Stimulated activated naive CD8-positive, alpha-beta T cell treated with anti-CD3 and anti-CD28 coated beads, Interleukin-15, amount 100 ng/mL, for 72 hours (primary cell): ENCODE measurements at regions not wholly inside any gene's neighbourhood (a gene's known extent, or its start where the extent isn't known, plus 50 kb on each side); places are given as distances from the start of the nearest gene placed in this dataset.

ENCODE experiments used
- ATAC-seq: fragments of 150-1000 bp; cut with Tn5 transposase; 2 replicates; pipeline ENCODE4 v1.10.0; 2021; ENCODE audit warnings: mild to moderate bottlenecking, moderate library complexity
- DNase-seq, 2 donors: peaks; one replicate each; pipeline ENCODE4 v3.0.0; 2021 to 2022
- H3K27ac Mint-ChIP-seq, 2 donors: one replicate each; pipeline ENCODE4 v1.8.0; 2022; ENCODE audit warnings: mild to moderate bottlenecking in 2 of 2, mixed read lengths in 2 of 2, moderate library complexity in 2 of 2
- H3K27me3 Mint-ChIP-seq: one replicate; pipeline ENCODE4 v1.8.0; 2022; ENCODE audit warnings: mixed read lengths
- H3K4me1 Mint-ChIP-seq: one replicate; pipeline ENCODE4 v1.8.0; 2022; ENCODE audit warnings: mild to moderate bottlenecking, mixed read lengths
- H3K4me3 Mint-ChIP-seq, 2 donors: one replicate each; pipeline ENCODE4 v1.8.0; 2022; ENCODE audit warnings: mild to moderate bottlenecking in 2 of 2, mixed read lengths in 2 of 2, moderate library complexity in 1 of 2
- H3K9me3 Mint-ChIP-seq, 2 donors: one replicate each; pipeline ENCODE4 v1.8.0; 2022; ENCODE audit warnings: mixed read lengths in 2 of 2

DNA sequence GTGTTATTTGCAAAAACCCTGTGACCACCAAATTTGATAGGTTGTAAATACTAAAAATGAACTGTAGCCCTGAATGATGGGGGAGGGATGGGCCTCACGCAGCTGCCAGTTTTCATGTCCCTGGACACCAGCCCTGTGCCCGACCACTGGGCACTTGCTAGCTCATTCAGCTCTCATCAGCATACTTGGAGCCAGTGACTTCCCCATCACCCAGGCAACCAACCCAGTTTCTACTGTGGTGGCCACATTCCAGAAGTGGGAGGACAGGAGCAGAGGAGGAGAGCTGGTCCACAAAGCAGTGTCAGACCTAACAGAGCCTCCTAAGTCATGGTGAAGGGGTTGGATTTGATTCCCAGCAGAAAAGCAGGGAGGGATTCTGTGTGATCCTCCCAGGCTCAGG lies 128.2 kb downstream of the CPEB2 start:
- Mint-ChIP-seq H3K4me1 (no peaks in the 10 kb centered on the region), H3K27ac (no peak overlapping the region), H3K4me3 (no peak overlapping the region), H3K9me3 (peaks cover 4 to 10% of the 10 kb centered on the region in 2 donors), H3K27me3 (peaks cover 7% of the 10 kb centered on the region)
- DNase-seq, result no peak
- ATAC-seq, result no peak

DNA sequence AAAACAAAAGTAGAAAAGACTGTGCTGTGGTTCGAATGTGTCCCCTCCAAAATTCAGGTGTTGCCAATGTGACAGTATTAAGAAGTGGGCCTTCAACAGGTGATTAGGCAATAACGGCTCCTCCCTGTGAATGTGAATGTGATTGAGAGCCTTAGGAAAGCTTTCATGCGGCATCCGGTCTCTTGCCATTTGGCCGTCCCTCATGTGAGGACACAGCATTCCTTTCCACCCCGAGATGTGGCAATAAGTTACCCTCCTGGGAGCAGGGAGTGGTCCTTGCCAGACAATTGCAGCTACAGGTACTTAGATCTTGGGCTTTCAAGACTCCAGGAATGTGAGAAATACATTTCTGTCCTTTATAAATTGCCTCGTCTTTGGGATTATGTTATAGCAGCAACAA lies 129.3 kb downstream of the CPEB2 start:
- no peak overlapping the region for H3K27ac Mint-ChIP-seq
- peaks cover 8 to 21% of the 10 kb centered on the region in 2 donors for H3K9me3 Mint-ChIP-seq
- no peak for DNase-seq
- no peak for ATAC-seq
- peaks cover 1% of the 10 kb centered on the region for H3K27me3 Mint-ChIP-seq
- no peaks in the 10 kb centered on the region for H3K4me1 Mint-ChIP-seq
- H3K4me3 Mint-ChIP-seq, result no peak overlapping the region

GRCh38 chr4:15132739-15133138 lies 130.5 kb downstream of the CPEB2 start:
- Mint-ChIP-seq H3K27ac (no peak overlapping the region), H3K4me1 (no peaks in the 10 kb centered on the region), H3K4me3 (no peak overlapping the region), H3K9me3 (peaks cover 18 to 33% of the 10 kb centered on the region in 2 donors), H3K27me3 (peaks cover under 1% of the 10 kb centered on the region)
- DNase-seq (no peak), ATAC-seq (no peak)

DNA sequence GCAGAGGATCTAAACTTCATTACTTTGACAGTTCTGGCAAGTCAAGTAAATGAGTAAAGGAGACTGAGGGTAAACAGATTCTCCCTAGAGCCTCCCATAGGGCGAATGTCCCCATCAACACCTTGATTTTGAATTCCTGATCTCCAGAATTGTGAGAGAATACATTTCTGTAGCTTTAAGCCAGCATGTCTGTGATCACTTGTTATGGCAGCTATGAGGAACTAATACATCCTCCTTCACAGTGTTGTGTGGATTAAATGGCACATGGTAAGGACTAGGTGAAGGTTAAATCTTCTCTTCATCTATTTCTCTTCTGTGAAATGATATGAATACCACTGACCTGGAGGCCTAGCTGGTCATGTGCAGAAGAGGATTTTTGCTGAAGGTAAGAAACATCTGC lies 137.3 kb downstream of the CPEB2 start:
- Mint-ChIP-seq H3K27me3 (peaks cover 7% of the 10 kb centered on the region), H3K27ac (no peak overlapping the region), H3K9me3 (peaks cover 21 to 39% of the 10 kb centered on the region in 2 donors), H3K4me1 (no peaks in the 10 kb centered on the region), H3K4me3 (no peak overlapping the region)
- DNase-seq, result no peak
- no peak for ATAC-seq

- Mint-ChIP-seq H3K27me3 (peaks cover 7% of the 10 kb centered on the region), H3K9me3 (peaks cover 12 to 13% of the 10 kb centered on the region in 2 donors), H3K27ac (no peak overlapping the region), H3K4me3 (no peak overlapping the region), H3K4me1 (no peaks in the 10 kb centered on the region)
- DNase-seq (no peak), ATAC-seq (no peak)
Measured at GRCh38 chr4:15142201-15142600, 139.9 kb downstream of the CPEB2 start.

GRCh38 chr4:15143551-15143950 lies 141.3 kb downstream of the CPEB2 start:
- H3K27ac Mint-ChIP-seq, result peak overlapping the region; percentile 22 to 35
- no peaks in the 10 kb centered on the region for H3K9me3 Mint-ChIP-seq
- H3K27me3 Mint-ChIP-seq, result peaks cover 8% of the 10 kb centered on the region
- no peak for ATAC-seq
- no peak for DNase-seq
- no peaks in the 10 kb centered on the region for H3K4me1 Mint-ChIP-seq
- H3K4me3 Mint-ChIP-seq, result no peak overlapping the region

- ATAC-seq, result no peak
- Mint-ChIP-seq H3K4me3 (no peak overlapping the region), H3K4me1 (no peaks in the 10 kb centered on the region), H3K27ac (no peak overlapping the region), H3K9me3 (no peaks in the 10 kb centered on the region), H3K27me3 (peaks cover 8% of the 10 kb centered on the region)
- DNase-seq, result no peak
Measured at GRCh38 chr4:15144249-15144966, 142.1 kb downstream of the CPEB2 start.

DNA sequence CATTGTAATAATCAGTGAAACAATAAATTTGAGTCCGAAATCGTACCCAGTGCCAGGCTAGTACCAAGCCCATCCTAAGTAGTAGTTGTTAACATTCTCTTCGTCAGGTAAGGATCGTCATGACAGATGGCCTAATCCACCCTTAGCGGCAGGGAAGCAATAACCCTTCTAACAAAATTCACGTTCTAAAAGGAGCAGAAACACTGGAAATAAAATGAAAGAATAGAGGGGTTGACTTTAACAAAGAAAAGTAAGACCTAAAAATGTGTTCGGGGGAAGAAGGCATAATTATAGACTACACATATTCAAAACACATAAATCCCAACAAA lies 142.7 kb downstream of the CPEB2 start:
- H3K27ac Mint-ChIP-seq, result no peak overlapping the region
- H3K4me3 Mint-ChIP-seq, result no peak overlapping the region
- no peaks in the 10 kb centered on the region for H3K9me3 Mint-ChIP-seq
- no peak for DNase-seq
- no peak for ATAC-seq
- peaks cover 8% of the 10 kb centered on the region for H3K27me3 Mint-ChIP-seq
- no peaks in the 10 kb centered on the region for H3K4me1 Mint-ChIP-seq

DNA sequence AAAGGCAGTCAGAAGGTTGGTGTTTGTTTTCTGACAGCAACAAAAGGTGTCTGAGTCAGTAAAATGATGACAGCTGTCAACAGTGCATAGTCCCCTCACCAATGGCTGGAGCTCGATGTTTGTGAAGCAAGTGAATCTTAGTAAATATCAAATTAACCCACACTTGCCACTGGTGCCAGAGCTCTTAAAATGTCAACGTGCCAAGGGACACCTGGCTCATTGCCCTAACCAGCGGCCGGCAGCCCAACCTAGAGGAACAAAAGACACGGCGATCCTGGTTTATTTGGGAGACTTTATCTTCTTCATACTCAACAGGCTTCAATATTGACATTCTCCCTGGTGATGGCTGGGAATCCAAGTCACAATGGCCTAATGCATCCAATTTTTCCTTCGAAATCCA lies 143.4 kb downstream of the CPEB2 start:
- Mint-ChIP-seq H3K27me3 (peaks cover 8% of the 10 kb centered on the region), H3K4me3 (no peak overlapping the region)

DNA sequence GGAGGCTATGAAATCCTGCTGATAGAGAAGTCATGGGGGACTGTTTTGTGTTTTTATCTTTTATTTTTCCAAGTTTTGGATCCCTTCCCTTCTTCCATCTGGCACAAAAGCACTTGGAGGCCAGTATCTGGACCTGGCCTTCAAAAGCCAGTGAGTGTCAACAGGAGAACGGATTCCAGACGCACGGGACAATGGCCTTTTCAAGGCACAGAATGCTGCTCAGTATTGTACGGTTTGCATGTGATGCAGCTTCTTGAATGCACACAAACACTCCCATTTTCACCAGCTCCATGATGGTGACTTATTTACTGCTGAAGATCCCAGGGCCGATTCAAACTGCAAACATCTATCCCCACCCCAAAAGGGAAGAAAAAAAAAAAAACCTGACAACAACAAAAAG lies 145.4 kb downstream of the CPEB2 start:
- Mint-ChIP-seq H3K4me1 (no peaks in the 10 kb centered on the region), H3K4me3 (no peak overlapping the region), H3K27ac (peak overlapping the region in 1 of 2 donors; percentile 71), H3K27me3 (peaks cover 8% of the 10 kb centered on the region), H3K9me3 (no peaks in the 10 kb centered on the region)
- ATAC-seq (no peak), DNase-seq (no peak)

More for the DNA sequence above, 143.4 kb downstream of the CPEB2 start:
- no peak for ATAC-seq
- no peak overlapping the region for H3K27ac Mint-ChIP-seq
- no peak for DNase-seq
- H3K9me3 Mint-ChIP-seq, result no peaks in the 10 kb centered on the region
- no peaks in the 10 kb centered on the region for H3K4me1 Mint-ChIP-seq

DNA sequence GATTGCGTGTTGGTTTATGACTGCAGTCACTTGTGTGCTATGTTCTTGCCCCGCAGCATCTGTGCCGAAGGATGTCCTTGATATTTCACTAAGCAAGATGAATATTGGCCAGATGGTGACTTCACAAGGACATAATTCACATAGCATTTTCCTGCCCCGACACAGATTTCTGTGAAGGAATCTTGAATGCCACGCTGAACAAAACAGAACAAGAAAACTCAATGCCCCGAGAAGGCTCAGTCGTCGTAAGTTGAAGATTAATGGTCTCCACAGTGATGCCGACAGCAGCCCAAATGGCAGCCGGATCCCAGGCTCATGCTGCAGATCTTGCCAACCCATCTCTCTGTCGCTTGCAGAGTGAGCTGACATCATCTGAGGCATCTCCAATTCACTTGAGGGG lies 145.9 kb downstream of the CPEB2 start:
- Mint-ChIP-seq H3K27ac (no peak overlapping the region), H3K4me3 (no peak overlapping the region), H3K27me3 (peaks cover 8% of the 10 kb centered on the region), H3K4me1 (no peaks in the 10 kb centered on the region), H3K9me3 (no peaks in the 10 kb centered on the region)
- ATAC-seq (no peak), DNase-seq (no peak)

GRCh38 chr4:15148691-15149090 lies 146.4 kb downstream of the CPEB2 start:
- ATAC-seq, result no peak
- no peaks in the 10 kb centered on the region for H3K4me1 Mint-ChIP-seq
- peaks cover 8% of the 10 kb centered on the region for H3K27me3 Mint-ChIP-seq
- no peak overlapping the region for H3K4me3 Mint-ChIP-seq
- DNase-seq, result no peak
- no peaks in the 10 kb centered on the region for H3K9me3 Mint-ChIP-seq
- H3K27ac Mint-ChIP-seq, result no peak overlapping the region

DNA sequence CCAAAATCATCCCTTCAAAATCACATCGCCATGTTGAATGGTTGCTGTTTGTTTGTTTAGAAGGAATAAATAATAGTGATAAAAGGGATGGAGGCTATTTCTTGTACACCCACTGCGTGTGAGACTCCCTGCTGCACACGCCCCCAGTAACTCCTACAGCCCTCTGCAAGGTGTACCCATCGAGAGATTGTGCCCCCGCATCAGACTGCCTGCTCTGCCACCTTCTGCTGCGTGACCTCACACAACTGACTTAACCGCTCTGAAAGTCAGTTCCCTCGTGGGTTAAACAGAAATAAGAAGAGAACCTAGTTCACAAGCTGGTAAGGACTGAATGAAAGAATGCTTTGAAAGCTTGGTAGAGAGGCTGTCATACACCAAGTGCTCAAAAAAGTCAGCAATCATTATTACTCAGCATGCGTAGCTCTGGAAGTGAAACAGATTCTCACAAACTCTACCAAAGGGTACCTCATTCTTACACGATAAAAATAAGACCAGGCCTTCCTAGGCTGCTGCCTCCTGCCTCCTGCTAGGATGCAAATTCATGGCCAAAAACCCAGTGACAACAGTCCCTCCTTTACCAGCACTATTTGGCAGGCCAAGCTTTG lies 147.1 kb downstream of the CPEB2 start:
- ATAC-seq (no peak), DNase-seq (no peak)
- Mint-ChIP-seq H3K9me3 (no peaks in the 10 kb centered on the region), H3K4me1 (no peaks in the 10 kb centered on the region), H3K4me3 (no peak overlapping the region), H3K27me3 (peaks cover 8% of the 10 kb centered on the region), H3K27ac (peak overlapping the region in 1 of 2 donors; percentile 8)

GRCh38 chr4:15149839-15150592 lies 147.7 kb downstream of the CPEB2 start:
- H3K27ac Mint-ChIP-seq, result peak overlapping the region in 1 of 2 donors; percentile 54
- ATAC-seq, result no peak
- no peaks in the 10 kb centered on the region for H3K9me3 Mint-ChIP-seq
- DNase-seq, result no peak
- no peak overlapping the region for H3K4me3 Mint-ChIP-seq
- no peaks in the 10 kb centered on the region for H3K4me1 Mint-ChIP-seq
- peaks cover 8% of the 10 kb centered on the region for H3K27me3 Mint-ChIP-seq

- Mint-ChIP-seq H3K27ac (peak overlapping the region in 1 of 2 donors; percentile 54), H3K9me3 (peaks cover 3 to 5% of the 10 kb centered on the region in 2 donors), H3K27me3 (peaks cover 8% of the 10 kb centered on the region), H3K4me1 (no peaks in the 10 kb centered on the region), H3K4me3 (no peak overlapping the region)
- no peak for ATAC-seq
- DNase-seq, result no peak
Measured at GRCh38 chr4:15150631-15151030, 148.3 kb downstream of the CPEB2 start.

DNA sequence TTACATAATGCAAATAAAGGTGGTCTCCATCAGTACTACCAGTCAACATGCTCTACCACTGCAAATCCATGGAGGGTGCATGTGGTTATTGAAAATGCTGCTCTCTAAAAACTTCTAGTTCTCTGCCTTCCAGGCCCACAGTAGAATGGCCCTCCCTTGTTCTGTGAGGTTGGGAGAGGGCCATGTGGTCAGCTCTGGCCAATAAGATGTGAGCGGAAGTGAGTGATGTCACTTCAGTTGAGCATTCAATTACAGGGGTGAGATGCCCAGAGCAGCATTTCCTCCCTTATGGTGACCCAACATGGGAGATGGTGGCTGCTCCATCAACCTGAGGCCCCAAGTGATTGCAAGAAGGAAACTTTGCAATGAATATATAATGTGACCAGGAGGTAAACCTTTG lies 148.8 kb downstream of the CPEB2 start:
- Mint-ChIP-seq H3K9me3 (peaks cover 7 to 9% of the 10 kb centered on the region in 2 donors), H3K4me1 (no peaks in the 10 kb centered on the region), H3K27me3 (peaks cover 12% of the 10 kb centered on the region), H3K4me3 (no peak overlapping the region), H3K27ac (no peak overlapping the region)
- no peak for ATAC-seq
- no peak for DNase-seq
